ENCODE measurements at regions not wholly inside any gene's neighbourhood (a gene's known extent, or its start where the extent isn't known, plus 50 kb on each side); places are given as distances from the start of the nearest gene placed in this dataset.

GRCh38 chr11:101331411-101331810 lies 201.8 kb upstream of the PGR start:
- H4K91ac ChIP-seq (replicated peaks; ENCODE audit: insufficient read length, low read length): no peak overlapping the region
- no peak overlapping the region for H3K18ac ChIP-seq (ENCODE audit: extremely low read depth, low read length)
- no peak for FAIRE-seq
- H4K20me1 ChIP-seq (replicated peaks in 1 of 2; ENCODE audit: control insufficient read depth in 1 of 2, insufficient read depth in 2 of 2, low read length in 2 of 2): no peaks in the 10 kb centered on the region
- H2BK15ac ChIP-seq (ENCODE audit: low read length): no peak overlapping the region
- no peak overlapping the region for H3K9ac ChIP-seq (replicated peaks in 1 of 4; ENCODE audit: extremely low read depth in 1 of 4, low read depth in 3 of 4, low read length in 3 of 4)
- H2BK20ac ChIP-seq (ENCODE audit: low read length): no peak overlapping the region
- H3K23me2 ChIP-seq (ENCODE audit: low read depth, low read length): no peaks in the 10 kb centered on the region
- H3K56ac ChIP-seq (replicated peaks; ENCODE audit: insufficient read length, low read depth, low read length): no peak overlapping the region
- H3K4me2 ChIP-seq (ENCODE audit: insufficient read depth in 1 of 2, low read depth in 2 of 2, low read length in 2 of 2): no peak overlapping the region
- no peak overlapping the region for H2BK12ac ChIP-seq (ENCODE audit: low read depth, low read length)
- H2AK5ac ChIP-seq (ENCODE audit: low read depth, low read length): no peak overlapping the region
- H2BK5ac ChIP-seq (ENCODE audit: low read depth, low read length): no peak overlapping the region
- no peaks in the 10 kb centered on the region for H3K79me2 ChIP-seq (ENCODE audit: control insufficient read depth in 1 of 2, insufficient read depth in 2 of 2, low read length in 2 of 2)
- H3K4ac ChIP-seq (replicated peaks; ENCODE audit: insufficient read length, low read depth, low read length): no peak overlapping the region
- no peak overlapping the region for H3K23ac ChIP-seq (ENCODE audit: insufficient read length)
- POLR2A ChIA-PET (ENCODE audit: partially characterized antibody): no interaction called here
- H2AFZ ChIP-seq (ENCODE audit: low read length): no peak overlapping the region
- 92% methylated on average over 4 of the region's 4 CpGs; no CpG with 5 or more reads in 1 of the 2 experiments for WGBS, 2 experiments (ENCODE audit: extremely low coverage in 1 of 2, insufficient coverage in 1 of 2, insufficient read length in 1 of 2, insufficient replicate concordance in 2 of 2, low coverage in 1 of 2, low lambda C conversion rate in 2 of 2, missing lambda C conversion rate in 1 of 2)
- H3K14ac ChIP-seq (ENCODE audit: insufficient read length): no peak overlapping the region
- H2BK120ac ChIP-seq (replicated peaks; ENCODE audit: low read depth, low read length): no peak overlapping the region
- no peaks in the 10 kb centered on the region for H3K36me3 ChIP-seq (ENCODE audit: control insufficient read depth in 2 of 4, insufficient read depth in 4 of 4, low read length in 3 of 4)
- H3K9me3 ChIP-seq (ENCODE audit: insufficient read depth in 2 of 2, low read depth in 1 of 2, low read length in 1 of 2): no peaks in the 10 kb centered on the region
- no peak overlapping the region for H4K5ac ChIP-seq (ENCODE audit: insufficient read length, low read depth, low read length)
- no peak overlapping the region for H3K4me3 ChIP-seq (ENCODE audit: extremely low read depth in 1 of 4, insufficient read depth in 2 of 4, low read depth in 3 of 4, low read length in 4 of 4)
- no peak overlapping the region for H3K27ac ChIP-seq (ENCODE audit: low read depth, low read length)
- no peak for DNase-seq (ENCODE audit: low read depth in 1 of 2, low spot score in 2 of 2)
- no peaks in the 10 kb centered on the region for H3K27me3 ChIP-seq (replicated peaks in 1 of 4; ENCODE audit: control insufficient read depth in 3 of 4, extremely low read depth in 1 of 4, insufficient read depth in 3 of 4, low read length in 3 of 4)
- H3K79me1 ChIP-seq (ENCODE audit: low read depth, low read length): no peaks in the 10 kb centered on the region
- peaks cover 0 to 2% (median under 1%) of the 10 kb centered on the region in 4 experiments; a peak in 2 of 7 replicates for H3K4me1 ChIP-seq (replicated peaks in 1 of 4; ENCODE audit: control insufficient read depth in 3 of 4, insufficient read depth in 4 of 4, low read length in 3 of 4)
- no peak overlapping the region for H4K8ac ChIP-seq (ENCODE audit: extremely low read depth, insufficient read depth, low read length)
- CTCF ChIA-PET (ENCODE audit: partially characterized antibody): interaction anchor here (1.7 kb wide), 1 partner anchor 11 kb away, joined by 5 read pairs; no protein-coding TSS in a partner anchor
- TF ChIP-seq USF2 (IDR thresholded peaks at IDR 0.05; ENCODE audit: low read length): no peak
- TF ChIP-seq TAF7 (optimal IDR thresholded peaks at IDR 0.05; ENCODE audit: borderline replicate concordance, low read depth, low read length): no peak
- no peak for TF ChIP-seq SRF (IDR thresholded peaks at IDR 0.05; ENCODE audit: low read depth, low read length)
- no peak for TF ChIP-seq CHD1 (IDR thresholded peaks at IDR 0.05; ENCODE audit: low read depth, low read length)
- no peak for TF ChIP-seq SIN3A (conservative IDR thresholded peaks at IDR 0.05 in 1 of 2, IDR thresholded peaks at IDR 0.05 in 1 of 2; ENCODE audit: low read depth in 1 of 2, low read length in 2 of 2)
- no peak for TF ChIP-seq HDAC6 (IDR thresholded peaks at IDR 0.05; ENCODE audit: low read depth, low read length)
- TF ChIP-seq SP2 (IDR thresholded peaks at IDR 0.05; ENCODE audit: low read length): no peak
- no peak for TF ChIP-seq SP4 (IDR thresholded peaks at IDR 0.05; ENCODE audit: low read length)
- no peak for TF ChIP-seq NANOG (IDR thresholded peaks at IDR 0.05; ENCODE audit: insufficient read depth, low read depth, low read length, poor library complexity, severe bottlenecking)
- TF ChIP-seq PHF8 (conservative IDR thresholded peaks at IDR 0.05; ENCODE audit: low read depth, low read length): no peak
- no peak for TF ChIP-seq E2F6 (IDR thresholded peaks at IDR 0.05)
- no peak for TF ChIP-seq FOSL1 (IDR thresholded peaks at IDR 0.05; ENCODE audit: insufficient read depth, low read depth, low read length)
- no peak for TF ChIP-seq HDAC2 (IDR thresholded peaks at IDR 0.05; ENCODE audit: borderline replicate concordance in 1 of 2, low read depth in 2 of 2, low read length in 2 of 2)
